ENCODE measurements at regions not wholly inside any gene's neighbourhood (a gene's known extent, or its start where the extent isn't known, plus 50 kb on each side); places are given as distances from the start of the nearest gene placed in this dataset.

GRCh38 chr3:164514576-164514975 lies 563.7 kb downstream of the SI start:
- Histone ChIP-seq H3K18ac (ENCODE audit: insufficient read length, low read depth, low read length) (no peak overlapping the region), H4K91ac (ENCODE audit: insufficient read length, low read depth, low read length) (no peak overlapping the region), H2BK5ac (ENCODE audit: insufficient read length, low read length) (no peak overlapping the region), H2BK12ac (ENCODE audit: insufficient read length, low read depth, low read length) (no peak overlapping the region), H2AK5ac (ENCODE audit: insufficient read length, low read length) (no peak overlapping the region), H3K23ac (ENCODE audit: insufficient read length, low read depth, low read length) (no peak overlapping the region), H2BK120ac (ENCODE audit: low read depth, low read length, poor library complexity, severe bottlenecking) (no peak overlapping the region), H3K27ac (ENCODE audit: insufficient read length, low read depth, low read length) (no peak overlapping the region), H4K5ac (ENCODE audit: insufficient read length, low read depth, low read length) (no peak overlapping the region), H3T11ph (ENCODE audit: low read length) (no peak overlapping the region), H3K79me2 (ENCODE audit: insufficient read depth, low read length) (no peaks in the 10 kb centered on the region), H3K9ac (ENCODE audit: extremely low read depth, insufficient read length, low read length) (no peak overlapping the region), H4K20me1 (ENCODE audit: control insufficient read depth, insufficient read depth, insufficient read length) (no peaks in the 10 kb centered on the region), H3K23me2 (ENCODE audit: insufficient read length, low read depth, low read length, poor library complexity, severe bottlenecking) (no peaks in the 10 kb centered on the region), H2BK20ac (ENCODE audit: low read depth, low read length, poor library complexity, severe bottlenecking) (no peak overlapping the region), H3K9me3 (ENCODE audit: control insufficient read depth, low read depth, low read length) (no peaks in the 10 kb centered on the region), H3K79me1 (ENCODE audit: insufficient read depth, low read depth, low read length, poor library complexity, severe bottlenecking) (no peaks in the 10 kb centered on the region), H3K27me3 (ENCODE audit: insufficient read depth, low read length) (no peaks in the 10 kb centered on the region), H3K4me1 (ENCODE audit: insufficient read depth, low read length) (no peaks in the 10 kb centered on the region; the same call in 1 of the 2 replicates), H2AFZ (ENCODE audit: low read length) (no peak overlapping the region), H3K56ac (ENCODE audit: insufficient read length, low read depth, low read length) (no peak overlapping the region), H3K4me2 (ENCODE audit: insufficient read depth, insufficient read length, low read length) (no peak overlapping the region), H3K4ac (ENCODE audit: low read depth, low read length) (no peak overlapping the region), H4K8ac (replicated peaks; ENCODE audit: insufficient read length, low read depth, low read length) (no peak overlapping the region), H3K14ac (ENCODE audit: insufficient read depth, low read length) (no peak overlapping the region), H2BK15ac (ENCODE audit: low read depth, low read length) (no peak overlapping the region)
- Mint-ChIP-seq H3K4me3 (no peak overlapping the region), H3K9me3 (peaks cover 0 to 4% of the 10 kb centered on the region in 2 experiments; a peak in 3 of 5 replicates), H3K4me1 (no peaks in the 10 kb centered on the region), H3K36me3 (ENCODE audit: insufficient read depth in 1 of 3, low read depth in 3 of 3) (no peaks in the 10 kb centered on the region; a peak in 1 of 7 replicates), H3K27me3 (ENCODE audit: low read depth) (no peaks in the 10 kb centered on the region), H3K27ac (no peak overlapping the region)
- WGBS (ENCODE audit: extremely low coverage, insufficient read length, low lambda C conversion rate), result no CpG with 5 or more reads among the region's 6 CpGs
- no peak for TF ChIP-seq CTCF (conservative IDR thresholded peaks at IDR 0.05)
- DNase-seq, result no peak
